ENCODE measurements at regions not wholly inside any gene's neighbourhood (a gene's known extent, or its start where the extent isn't known, plus 50 kb on each side); places are given as distances from the start of the nearest gene placed in this dataset.

DNA sequence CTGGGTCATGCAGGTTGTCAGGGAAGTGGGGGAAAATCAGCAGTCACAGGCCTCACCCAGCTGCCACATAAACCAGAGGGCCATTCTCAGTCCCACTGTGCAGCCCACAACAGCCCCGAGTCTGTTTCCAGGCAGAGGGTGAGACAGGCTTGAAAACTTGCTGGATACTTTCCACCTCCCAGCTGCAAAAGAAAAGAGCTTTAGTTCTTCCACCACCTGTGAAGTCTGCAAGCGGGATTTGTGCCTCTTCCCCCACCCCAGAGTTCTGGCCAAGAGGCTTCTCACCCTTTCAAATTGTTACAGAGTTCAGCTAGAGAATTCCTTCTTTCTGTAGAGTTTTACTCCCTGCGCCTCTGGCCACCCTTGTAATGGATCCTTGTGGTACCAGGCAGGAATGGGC, 115.5 kb upstream of the ZDHHC15 start:
- peaks cover 0 to 23% of the 10 kb centered on the region in 2 experiments for H3K36me3 ChIP-seq (replicated peaks in 1 of 2; ENCODE audit: control insufficient read depth in 1 of 2, insufficient read depth in 2 of 2, low read length in 2 of 2)
- intact Hi-C loops (cut with micrococcal nuclease; ENCODE audit: unreplicated experiment) (no loop called here), in situ Hi-C loops (cut with HindIII; ENCODE audit: extremely low pct_ligation_motif_present, low pct_unique_long_range_greater_than_20kb) (no loop called here)
- no peaks in the 10 kb centered on the region for H4K20me1 ChIP-seq (ENCODE audit: insufficient read depth, low read length)
- H2AFZ ChIP-seq (ENCODE audit: low read length) = no peak overlapping the region
- peaks cover 6% of the 10 kb centered on the region; the same call in 1 of the 2 replicates for H3K9me3 ChIP-seq (ENCODE audit: low read length)
- H3K4me1 ChIP-seq (ENCODE audit: insufficient read depth, low read length) = no peaks in the 10 kb centered on the region
- no peak overlapping the region for H3K4me3 ChIP-seq (replicated peaks in 1 of 3; ENCODE audit: insufficient read depth in 1 of 3, low read depth in 2 of 3, low read length in 3 of 3)
- no peak for FAIRE-seq
- no peak for ATAC-seq
- no TSS peak for BruUV-seq (replicated peaks)
- no peak for DNase-seq (ENCODE audit: low spot score)
- H3K4me2 ChIP-seq (ENCODE audit: low read depth, low read length) = no peak overlapping the region
- H3K27ac ChIP-seq (ENCODE audit: extremely low read length, insufficient read depth, low read length) = no peak overlapping the region
- ChIA-PET CTCF (ENCODE audit: low intra/inter-chr PET ratio, low total read pairs) (no interaction called here), POLR2A (no interaction called here)
- 100% methylated on average over 1 of the region's 3 CpGs for WGBS (ENCODE audit: low lambda C conversion rate)
- H3K9ac ChIP-seq (ENCODE audit: insufficient read depth, low read depth, low read length) = no peak overlapping the region
- no peaks in the 10 kb centered on the region for H3K27me3 ChIP-seq (ENCODE audit: control insufficient read depth in 1 of 2, insufficient read depth in 2 of 2, low read length in 2 of 2)
- no peak for TF ChIP-seq ZNF230 (CRISPR knock-in tag; IDR thresholded peaks at IDR 0.05)
- TF ChIP-seq MYNN (CRISPR knock-in tag; IDR thresholded peaks at IDR 0.05; ENCODE audit: low read depth) = no peak
- TF ChIP-seq DNMT1 (CRISPR knock-in tag; IDR thresholded peaks at IDR 0.05) = no peak
- TF ChIP-seq ARNT2 (CRISPR knock-in tag; IDR thresholded peaks at IDR 0.05; ENCODE audit: low read depth) = no peak
- TF ChIP-seq SRSF9 (IDR thresholded peaks at IDR 0.05; ENCODE audit: borderline replicate concordance, insufficient read depth, low read depth, low read length, poor library complexity, severe bottlenecking) = no peak
- TF ChIP-seq, protein P1, sequence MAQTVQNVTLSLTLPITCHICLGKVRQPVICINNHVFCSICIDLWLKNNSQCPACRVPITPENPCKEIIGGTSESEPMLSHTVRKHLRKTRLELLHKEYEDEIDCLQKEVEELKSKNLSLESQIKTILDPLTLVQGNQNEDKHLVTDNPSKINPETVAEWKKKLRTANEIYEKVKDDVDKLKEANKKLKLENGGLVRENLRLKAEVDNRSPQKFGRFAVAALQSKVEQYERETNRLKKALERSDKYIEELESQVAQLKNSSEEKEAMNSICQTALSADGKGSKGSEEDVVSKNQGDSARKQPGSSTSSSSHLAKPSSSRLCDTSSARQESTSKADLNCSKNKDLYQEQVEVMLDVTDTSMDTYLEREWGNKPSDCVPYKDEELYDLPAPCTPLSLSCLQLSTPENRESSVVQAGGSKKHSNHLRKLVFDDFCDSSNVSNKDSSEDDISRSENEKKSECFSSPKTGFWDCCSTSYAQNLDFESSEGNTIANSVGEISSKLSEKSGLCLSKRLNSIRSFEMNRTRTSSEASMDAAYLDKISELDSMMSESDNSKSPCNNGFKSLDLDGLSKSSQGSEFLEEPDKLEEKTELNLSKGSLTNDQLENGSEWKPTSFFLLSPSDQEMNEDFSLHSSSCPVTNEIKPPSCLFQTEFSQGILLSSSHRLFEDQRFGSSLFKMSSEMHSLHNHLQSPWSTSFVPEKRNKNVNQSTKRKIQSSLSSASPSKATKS (CRISPR knock-in tag; IDR thresholded peaks at IDR 0.05) = no peak
- TF ChIP-seq, protein P2, sequence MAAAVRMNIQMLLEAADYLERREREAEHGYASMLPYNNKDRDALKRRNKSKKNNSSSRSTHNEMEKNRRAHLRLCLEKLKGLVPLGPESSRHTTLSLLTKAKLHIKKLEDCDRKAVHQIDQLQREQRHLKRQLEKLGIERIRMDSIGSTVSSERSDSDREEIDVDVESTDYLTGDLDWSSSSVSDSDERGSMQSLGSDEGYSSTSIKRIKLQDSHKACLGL (CRISPR knock-in tag; IDR thresholded peaks at IDR 0.05) = no peak
- no peak for TF ChIP-seq KLF11 (CRISPR knock-in tag; IDR thresholded peaks at IDR 0.05)
- TF ChIP-seq MED13 (CRISPR knock-in tag; IDR thresholded peaks at IDR 0.05) = no peak
- TF ChIP-seq ZNF10 (CRISPR knock-in tag; IDR thresholded peaks at IDR 0.05; ENCODE audit: borderline replicate concordance, low read depth) = no peak
- no peak for TF ChIP-seq ZNF496 (CRISPR knock-in tag; IDR thresholded peaks at IDR 0.05; ENCODE audit: insufficient replicate concordance)
- TF ChIP-seq, protein P3, sequence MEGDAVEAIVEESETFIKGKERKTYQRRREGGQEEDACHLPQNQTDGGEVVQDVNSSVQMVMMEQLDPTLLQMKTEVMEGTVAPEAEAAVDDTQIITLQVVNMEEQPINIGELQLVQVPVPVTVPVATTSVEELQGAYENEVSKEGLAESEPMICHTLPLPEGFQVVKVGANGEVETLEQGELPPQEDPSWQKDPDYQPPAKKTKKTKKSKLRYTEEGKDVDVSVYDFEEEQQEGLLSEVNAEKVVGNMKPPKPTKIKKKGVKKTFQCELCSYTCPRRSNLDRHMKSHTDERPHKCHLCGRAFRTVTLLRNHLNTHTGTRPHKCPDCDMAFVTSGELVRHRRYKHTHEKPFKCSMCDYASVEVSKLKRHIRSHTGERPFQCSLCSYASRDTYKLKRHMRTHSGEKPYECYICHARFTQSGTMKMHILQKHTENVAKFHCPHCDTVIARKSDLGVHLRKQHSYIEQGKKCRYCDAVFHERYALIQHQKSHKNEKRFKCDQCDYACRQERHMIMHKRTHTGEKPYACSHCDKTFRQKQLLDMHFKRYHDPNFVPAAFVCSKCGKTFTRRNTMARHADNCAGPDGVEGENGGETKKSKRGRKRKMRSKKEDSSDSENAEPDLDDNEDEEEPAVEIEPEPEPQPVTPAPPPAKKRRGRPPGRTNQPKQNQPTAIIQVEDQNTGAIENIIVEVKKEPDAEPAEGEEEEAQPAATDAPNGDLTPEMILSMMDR (CRISPR knock-in tag; IDR thresholded peaks at IDR 0.05) = no peak
- TF ChIP-seq ZNF776 (CRISPR knock-in tag; IDR thresholded peaks at IDR 0.05) = no peak
- TF ChIP-seq ZNF773 (CRISPR knock-in tag; IDR thresholded peaks at IDR 0.05; ENCODE audit: borderline replicate concordance) = no peak
- H3K79me2 ChIP-seq (ENCODE audit: insufficient read depth, low read length) = no peaks in the 10 kb centered on the region

Measured in HepG2 (cell line).